ENCODE measurements at regions not wholly inside any gene's neighbourhood (a gene's known extent, or its start where the extent isn't known, plus 50 kb on each side); places are given as distances from the start of the nearest gene placed in this dataset.

DNA sequence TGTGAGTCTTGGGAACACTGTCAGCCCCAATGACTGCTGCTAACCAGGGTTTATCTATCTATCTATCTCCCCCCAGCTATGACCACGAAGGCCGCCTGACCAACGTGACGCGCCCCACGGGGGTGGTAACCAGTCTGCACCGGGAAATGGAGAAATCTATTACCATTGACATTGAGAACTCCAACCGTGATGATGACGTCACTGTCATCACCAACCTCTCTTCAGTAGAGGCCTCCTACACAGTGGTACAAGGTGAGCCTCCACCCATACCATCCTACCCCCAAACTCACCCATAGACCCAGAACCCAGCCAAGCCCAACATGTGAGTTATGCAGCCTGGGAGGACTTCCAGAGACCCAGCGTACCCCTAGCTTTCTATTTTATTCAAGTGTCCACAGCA, 65.4 kb upstream of the WWC1 start:
- Histone ChIP-seq H3K4me2 (replicated peaks; ENCODE audit: low read depth, low read length, poor library complexity, severe bottlenecking) (no peak overlapping the region), H4K20me1 (ENCODE audit: control insufficient read depth, insufficient read depth, low read length, poor library complexity, severe bottlenecking) (no peaks in the 10 kb centered on the region), H3K79me2 (ENCODE audit: control insufficient read depth, insufficient read depth, low read length) (no peaks in the 10 kb centered on the region), H3K27ac (ENCODE audit: low read length in 2 of 2) (no peak overlapping the region), H3K36me3 (replicated peaks in 1 of 2; ENCODE audit: control extremely low read depth in 1 of 2, control insufficient read depth in 1 of 2, extremely low read depth in 1 of 2, insufficient read depth in 2 of 2, low read length in 1 of 2) (no peaks in the 10 kb centered on the region), H3K4me1 (ENCODE audit: control insufficient read depth in 2 of 2, insufficient read depth in 2 of 2, low read length in 2 of 2) (no peaks in the 10 kb centered on the region), H3K27me3 (replicated peaks in 1 of 4; ENCODE audit: control extremely low read depth in 1 of 4, control insufficient read depth in 3 of 4, insufficient read depth in 4 of 4, low read length in 3 of 4) (peaks cover 0 to 3% (median 0%) of the 10 kb centered on the region in 4 experiments), H3K9ac (ENCODE audit: low read length) (no peak overlapping the region), H3K4me3 (ENCODE audit: control extremely low read depth in 1 of 5, extremely low read depth in 1 of 5, insufficient read depth in 1 of 5, low read depth in 2 of 5, low read length in 4 of 5) (no peak overlapping the region), H2AFZ (ENCODE audit: insufficient read depth, low read depth, low read length, poor library complexity, severe bottlenecking) (no peak overlapping the region), H3K9me3 (ENCODE audit: control extremely low read depth in 1 of 3, control insufficient read depth in 2 of 3, insufficient read depth in 1 of 3, low read length in 2 of 3) (no peaks in the 10 kb centered on the region)
- H3K4me3 Mint-ChIP-seq: no peak overlapping the region
- no peaks in the 10 kb centered on the region for H3K9me3 Mint-ChIP-seq (ENCODE audit: insufficient read depth)
- 88% methylated on average over 9 of the region's 10 CpGs for WGBS (ENCODE audit: insufficient coverage)
- TF ChIP-seq EZH2 (IDR thresholded peaks at IDR 0.05; ENCODE audit: borderline replicate concordance, insufficient read depth, low read depth, low read length, poor library complexity, severe bottlenecking): no peak
- TF ChIP-seq, protein P1, sequence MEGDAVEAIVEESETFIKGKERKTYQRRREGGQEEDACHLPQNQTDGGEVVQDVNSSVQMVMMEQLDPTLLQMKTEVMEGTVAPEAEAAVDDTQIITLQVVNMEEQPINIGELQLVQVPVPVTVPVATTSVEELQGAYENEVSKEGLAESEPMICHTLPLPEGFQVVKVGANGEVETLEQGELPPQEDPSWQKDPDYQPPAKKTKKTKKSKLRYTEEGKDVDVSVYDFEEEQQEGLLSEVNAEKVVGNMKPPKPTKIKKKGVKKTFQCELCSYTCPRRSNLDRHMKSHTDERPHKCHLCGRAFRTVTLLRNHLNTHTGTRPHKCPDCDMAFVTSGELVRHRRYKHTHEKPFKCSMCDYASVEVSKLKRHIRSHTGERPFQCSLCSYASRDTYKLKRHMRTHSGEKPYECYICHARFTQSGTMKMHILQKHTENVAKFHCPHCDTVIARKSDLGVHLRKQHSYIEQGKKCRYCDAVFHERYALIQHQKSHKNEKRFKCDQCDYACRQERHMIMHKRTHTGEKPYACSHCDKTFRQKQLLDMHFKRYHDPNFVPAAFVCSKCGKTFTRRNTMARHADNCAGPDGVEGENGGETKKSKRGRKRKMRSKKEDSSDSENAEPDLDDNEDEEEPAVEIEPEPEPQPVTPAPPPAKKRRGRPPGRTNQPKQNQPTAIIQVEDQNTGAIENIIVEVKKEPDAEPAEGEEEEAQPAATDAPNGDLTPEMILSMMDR (IDR thresholded peaks at IDR 0.05): no peak
- peaks cover 15% of the 10 kb centered on the region for H3K27me3 Mint-ChIP-seq
- DNase-seq (no peak), ATAC-seq (ENCODE audit: low read depth) (no peak)
- H3K27ac Mint-ChIP-seq: no peak overlapping the region
- ChIA-PET POLR2A (no interaction called here), CTCF (no interaction called here)
- intact Hi-C loops (cut with micrococcal nuclease): no loop called here
- H3K4me1 Mint-ChIP-seq: no peaks in the 10 kb centered on the region

DNA sequence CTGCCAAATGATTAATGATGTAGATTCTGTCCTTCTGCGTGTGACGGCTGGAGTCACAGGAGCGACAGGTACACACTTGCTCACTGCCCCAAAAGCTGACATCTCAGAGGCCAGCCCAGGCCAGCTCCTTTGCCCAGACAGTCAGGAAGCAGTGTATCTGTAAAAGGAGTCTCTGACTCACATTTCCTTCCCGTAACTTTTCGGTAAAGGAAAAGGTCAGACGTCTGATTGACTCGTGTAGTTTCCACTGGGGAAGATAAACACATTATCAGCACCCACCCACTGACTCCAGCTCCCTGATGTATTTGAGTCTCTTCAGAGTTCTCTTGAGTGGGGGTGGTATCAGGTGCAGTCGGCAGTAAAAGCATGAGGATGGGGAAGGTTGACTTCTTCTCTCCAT, 64.4 kb upstream of the WWC1 start:
- Histone ChIP-seq H2AFZ (ENCODE audit: insufficient read depth, low read depth, low read length, poor library complexity, severe bottlenecking) (no peak overlapping the region), H3K27me3 (replicated peaks in 1 of 4; ENCODE audit: control extremely low read depth in 1 of 4, control insufficient read depth in 3 of 4, insufficient read depth in 4 of 4, low read length in 3 of 4) (peaks cover 0 to 3% (median 0%) of the 10 kb centered on the region in 4 experiments), H4K20me1 (ENCODE audit: control insufficient read depth, insufficient read depth, low read length, poor library complexity, severe bottlenecking) (no peaks in the 10 kb centered on the region), H3K27ac (ENCODE audit: low read length in 2 of 2) (no peak overlapping the region), H3K4me3 (ENCODE audit: control extremely low read depth in 1 of 5, extremely low read depth in 1 of 5, insufficient read depth in 1 of 5, low read depth in 2 of 5, low read length in 4 of 5) (no peak overlapping the region), H3K9ac (ENCODE audit: low read length) (no peak overlapping the region), H3K9me3 (ENCODE audit: control extremely low read depth in 1 of 3, control insufficient read depth in 2 of 3, insufficient read depth in 1 of 3, low read length in 2 of 3) (no peaks in the 10 kb centered on the region), H3K4me1 (ENCODE audit: control insufficient read depth in 2 of 2, insufficient read depth in 2 of 2, low read length in 2 of 2) (no peaks in the 10 kb centered on the region), H3K79me2 (ENCODE audit: control insufficient read depth, insufficient read depth, low read length) (no peaks in the 10 kb centered on the region), H3K36me3 (replicated peaks in 1 of 2; ENCODE audit: control extremely low read depth in 1 of 2, control insufficient read depth in 1 of 2, extremely low read depth in 1 of 2, insufficient read depth in 2 of 2, low read length in 1 of 2) (no peaks in the 10 kb centered on the region), H3K4me2 (replicated peaks; ENCODE audit: low read depth, low read length, poor library complexity, severe bottlenecking) (no peak overlapping the region)
- ChIA-PET POLR2A (no interaction called here), CTCF (no interaction called here)
- Mint-ChIP-seq H3K27ac (no peak overlapping the region), H3K4me1 (no peaks in the 10 kb centered on the region), H3K4me3 (no peak overlapping the region), H3K9me3 (ENCODE audit: insufficient read depth) (no peaks in the 10 kb centered on the region), H3K27me3 (peaks cover 18% of the 10 kb centered on the region)
- no peak for ATAC-seq (ENCODE audit: low read depth)
- intact Hi-C loops (cut with micrococcal nuclease): no loop called here
- TF ChIP-seq, protein P1 (IDR thresholded peaks at IDR 0.05): no peak
- no peak for TF ChIP-seq EZH2 (IDR thresholded peaks at IDR 0.05; ENCODE audit: borderline replicate concordance, insufficient read depth, low read depth, low read length, poor library complexity, severe bottlenecking)
- no peak for DNase-seq
- WGBS (ENCODE audit: insufficient coverage): 100% methylated on average over 3 of the region's 8 CpGs
